Hepatocyte (in vitro differentiated cells): ENCODE measurements at regions not wholly inside any gene's neighbourhood (a gene's known extent, or its start where the extent isn't known, plus 50 kb on each side); places are given as distances from the start of the nearest gene placed in this dataset.
"Not testable (repeated sequence)": the region's sequence is repeated elsewhere in the genome, so short reads cannot be mapped to it uniquely, and the experiment has no call there.

Source experiments
- DNase-seq: peaks from one replicate; pipeline ENCODE4 v3.0.0-alpha.2; 2016; ENCODE audit warnings: low spot score
- H2AFZ ChIP-seq: fragments of 200-600 bp; sonication (generic); 2 replicates; pipeline ENCODE4 v1.6.0; 2016; ENCODE audit warnings: antibody characterized with exemption, mild to moderate bottlenecking
- H3K27ac ChIP-seq: fragments of 200-600 bp; sonication (generic); 2 replicates; pipeline ENCODE4 v1.5.1; 2016; ENCODE audit warnings: mild to moderate bottlenecking
- H3K27me3 ChIP-seq: fragments of 200-600 bp; sonication (generic); 2 replicates; pipeline ENCODE4 v1.6.1; 2016
- H3K36me3 ChIP-seq: fragments of 200-600 bp; sonication (generic); replicated peaks from 2 replicates; pipeline ENCODE4 v1.5.1; 2016; ENCODE audit warnings: low read depth; ENCODE audit not compliant: insufficient read depth
- H3K4me1 ChIP-seq: fragments of 200-600 bp; sonication (generic); 2 replicates; pipeline ENCODE4 v1.5.1; 2016; ENCODE audit warnings: mild to moderate bottlenecking, moderate library complexity; ENCODE audit not compliant: insufficient read depth
- H3K4me2 ChIP-seq: fragments of 200-600 bp; sonication (generic); 2 replicates; pipeline ENCODE4 v1.6.0; 2016
- H3K4me3 ChIP-seq: fragments of 200-600 bp; sonication (generic); 2 replicates; pipeline ENCODE4 v1.5.1; 2016; ENCODE audit warnings: mild to moderate bottlenecking
- H3K79me2 ChIP-seq: fragments of 200-600 bp; sonication (generic); 2 replicates; pipeline ENCODE4 v1.6.0; 2017; ENCODE audit warnings: mild to moderate bottlenecking
- H3K9me2 ChIP-seq: fragments of 200-600 bp; sonication (generic); replicated peaks from 2 replicates; pipeline ENCODE4 v1.6.0; 2017; ENCODE audit warnings: mild to moderate bottlenecking; ENCODE audit not compliant: insufficient read depth
- H3K9me3 ChIP-seq: fragments of 200-600 bp; sonication (generic); 2 replicates; pipeline ENCODE4 v1.5.1; 2016; ENCODE audit warnings: low read depth, mild to moderate bottlenecking
- H4K20me1 ChIP-seq: fragments of 200-600 bp; sonication (generic); 2 replicates; pipeline ENCODE4 v1.6.0; 2016; ENCODE audit warnings: mild to moderate bottlenecking; ENCODE audit not compliant: insufficient read depth, poor library complexity, severe bottlenecking
- CTCF ChIP-seq: fragments of 200-600 bp; sonication (generic); IDR thresholded peaks from 2 replicates; pipeline ENCODE4 v1.5.1; 2016; ENCODE audit warnings: antibody characterized with exemption, mild to moderate bottlenecking; ENCODE audit not compliant: poor library complexity
- EZH2 ChIP-seq: fragments of 200-600 bp; sonication (generic); IDR thresholded peaks from 2 replicates; pipeline ENCODE4 v1.6.1; 2016; ENCODE audit warnings: antibody characterized with exemption, mild to moderate bottlenecking, borderline replicate concordance
- EZH2phosphoT487 ChIP-seq: fragments of 200-600 bp; sonication (generic); IDR thresholded peaks from one replicate; pipeline ENCODE4 v1.6.1; 2018; ENCODE audit warnings: antibody characterized with exemption, mild to moderate bottlenecking, low read depth, moderate library complexity; ENCODE audit not compliant: unreplicated experiment, severe bottlenecking
- WGBS: methylation state at CpG from one replicate; pipeline ENCODE4 v1.1.6; 2016; ENCODE audit warnings: low lambda C conversion rate; ENCODE audit errors: missing lambda C conversion rate; 5-methylcytosine and 5-hydroxymethylcytosine counted together

- TF ChIP-seq EZH2phosphoT487 (no peak), CTCF (no peak), EZH2 (no peak)
- H3K36me3 ChIP-seq, result no peaks in the 10 kb centered on the region
- H3K4me3 ChIP-seq, result no peak overlapping the region
- no peaks in the 10 kb centered on the region for H3K9me2 ChIP-seq
- no peaks in the 10 kb centered on the region for H3K4me1 ChIP-seq
- H3K27ac ChIP-seq, result no peak overlapping the region
- DNase-seq, result no peak
- no peaks in the 10 kb centered on the region for H4K20me1 ChIP-seq
- H3K27me3 ChIP-seq, result no peaks in the 10 kb centered on the region
- H3K9me3 ChIP-seq, result no peaks in the 10 kb centered on the region
- no peaks in the 10 kb centered on the region for H3K79me2 ChIP-seq
- H2AFZ ChIP-seq, result no peak overlapping the region
- no peak overlapping the region for H3K4me2 ChIP-seq
- 95% methylated on average over 1 of the region's 1 CpG for WGBS
Measured at GRCh38 chr6:105688573-105688972, 285.7 kb upstream of the PREP start.

- not testable (repeated sequence) for H3K27me3 ChIP-seq, H3K27ac ChIP-seq, H3K36me3 ChIP-seq, H3K9me3 ChIP-seq, H3K4me2 ChIP-seq, H2AFZ ChIP-seq, H3K9me2 ChIP-seq, DNase-seq, H3K4me3 ChIP-seq, H3K4me1 ChIP-seq, H4K20me1 ChIP-seq, H3K79me2 ChIP-seq
- WGBS, result 0% methylated on average over 1 of the region's 1 CpG
Measured at GRCh38 chr6:105686793-105687192, 283.9 kb upstream of the PREP start.

GRCh38 chr6:105681061-105681460 lies 278.2 kb upstream of the PREP start:
- no peaks in the 10 kb centered on the region for H3K9me3 ChIP-seq
- no peak overlapping the region for H2AFZ ChIP-seq
- no peak overlapping the region for H3K4me3 ChIP-seq
- no peak overlapping the region for H3K4me2 ChIP-seq
- H3K79me2 ChIP-seq, result no peaks in the 10 kb centered on the region
- H4K20me1 ChIP-seq, result no peaks in the 10 kb centered on the region
- H3K27me3 ChIP-seq, result no peaks in the 10 kb centered on the region
- no peaks in the 10 kb centered on the region for H3K36me3 ChIP-seq
- WGBS, result 92% methylated on average over 1 of the region's 1 CpG
- no peak for DNase-seq
- TF ChIP-seq EZH2phosphoT487, result no peak
- no peak for TF ChIP-seq EZH2
- TF ChIP-seq CTCF, result no peak
- H3K27ac ChIP-seq, result no peak overlapping the region
- H3K4me1 ChIP-seq, result no peaks in the 10 kb centered on the region
- no peaks in the 10 kb centered on the region for H3K9me2 ChIP-seq

GRCh38 chr6:105680131-105680530 lies 277.2 kb upstream of the PREP start:
- no peak for TF ChIP-seq CTCF
- TF ChIP-seq EZH2, result no peak
- TF ChIP-seq EZH2phosphoT487, result no peak
- no peak for DNase-seq
- H3K27me3 ChIP-seq, result no peaks in the 10 kb centered on the region
- H3K9me2 ChIP-seq, result no peaks in the 10 kb centered on the region
- H3K4me1 ChIP-seq, result no peaks in the 10 kb centered on the region
- no peak overlapping the region for H3K4me2 ChIP-seq
- no peaks in the 10 kb centered on the region for H3K36me3 ChIP-seq
- no peaks in the 10 kb centered on the region for H3K79me2 ChIP-seq
- H3K4me3 ChIP-seq, result no peak overlapping the region
- WGBS, result 89% methylated on average over 1 of the region's 1 CpG
- H4K20me1 ChIP-seq, result no peaks in the 10 kb centered on the region
- no peaks in the 10 kb centered on the region for H3K9me3 ChIP-seq
- no peak overlapping the region for H2AFZ ChIP-seq
- no peak overlapping the region for H3K27ac ChIP-seq
